ENCODE measurements at regions not wholly inside any gene's neighbourhood (a gene's known extent, or its start where the extent isn't known, plus 50 kb on each side); places are given as distances from the start of the nearest gene placed in this dataset.

- Histone ChIP-seq H3K9ac (ENCODE audit: low read length) (no peak overlapping the region), H3K4me1 (ENCODE audit: insufficient read depth, low read length) (peaks cover 14% of the 10 kb centered on the region), H3K36me3 (ENCODE audit: insufficient read depth, low read length) (no peaks in the 10 kb centered on the region), H3K79me2 (ENCODE audit: insufficient read depth, low read length) (no peaks in the 10 kb centered on the region), H3K4me2 (ENCODE audit: low read length) (no peak overlapping the region), H3K4me3 (ENCODE audit: insufficient read depth, low read depth, low read length) (no peak overlapping the region), H3K27ac (ENCODE audit: low read depth, low read length) (no peak overlapping the region), H3K9me3 (ENCODE audit: insufficient read depth, low read depth, low read length) (no peaks in the 10 kb centered on the region), H2AFZ (ENCODE audit: low read depth, low read length) (no peak overlapping the region), H4K20me1 (ENCODE audit: insufficient read depth, low read length) (no peaks in the 10 kb centered on the region), H3K27me3 (ENCODE audit: insufficient read depth, low read length) (no peaks in the 10 kb centered on the region)
- H3K36me3 Mint-ChIP-seq (ENCODE audit: low read depth, unreplicated experiment) = no peaks in the 10 kb centered on the region
- H3K27ac Mint-ChIP-seq (ENCODE audit: unreplicated experiment) = no peak overlapping the region
- H3K4me1 Mint-ChIP-seq (ENCODE audit: low read depth, unreplicated experiment) = peaks cover 38% of the 10 kb centered on the region
- FAIRE-seq (no peak), DNase-seq (ENCODE audit: low read depth) (peak; percentile 26)
- peaks cover 7% of the 10 kb centered on the region for H3K27me3 Mint-ChIP-seq (ENCODE audit: low read depth, unreplicated experiment)
- H3K4me3 Mint-ChIP-seq (ENCODE audit: unreplicated experiment) = no peak overlapping the region
- no peak for TF ChIP-seq EZH2 (IDR thresholded peaks at IDR 0.05; ENCODE audit: insufficient read depth, low read length)
- TF ChIP-seq, protein P1, sequence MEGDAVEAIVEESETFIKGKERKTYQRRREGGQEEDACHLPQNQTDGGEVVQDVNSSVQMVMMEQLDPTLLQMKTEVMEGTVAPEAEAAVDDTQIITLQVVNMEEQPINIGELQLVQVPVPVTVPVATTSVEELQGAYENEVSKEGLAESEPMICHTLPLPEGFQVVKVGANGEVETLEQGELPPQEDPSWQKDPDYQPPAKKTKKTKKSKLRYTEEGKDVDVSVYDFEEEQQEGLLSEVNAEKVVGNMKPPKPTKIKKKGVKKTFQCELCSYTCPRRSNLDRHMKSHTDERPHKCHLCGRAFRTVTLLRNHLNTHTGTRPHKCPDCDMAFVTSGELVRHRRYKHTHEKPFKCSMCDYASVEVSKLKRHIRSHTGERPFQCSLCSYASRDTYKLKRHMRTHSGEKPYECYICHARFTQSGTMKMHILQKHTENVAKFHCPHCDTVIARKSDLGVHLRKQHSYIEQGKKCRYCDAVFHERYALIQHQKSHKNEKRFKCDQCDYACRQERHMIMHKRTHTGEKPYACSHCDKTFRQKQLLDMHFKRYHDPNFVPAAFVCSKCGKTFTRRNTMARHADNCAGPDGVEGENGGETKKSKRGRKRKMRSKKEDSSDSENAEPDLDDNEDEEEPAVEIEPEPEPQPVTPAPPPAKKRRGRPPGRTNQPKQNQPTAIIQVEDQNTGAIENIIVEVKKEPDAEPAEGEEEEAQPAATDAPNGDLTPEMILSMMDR (IDR thresholded peaks at IDR 0.05; ENCODE audit: insufficient read depth, low read depth, low read length) = no peak
- H3K9me3 Mint-ChIP-seq (ENCODE audit: unreplicated experiment) = no peaks in the 10 kb centered on the region
Measured at GRCh38 chr5:36355516-36355915, 53.8 kb upstream of the RANBP3L start.

DNA sequence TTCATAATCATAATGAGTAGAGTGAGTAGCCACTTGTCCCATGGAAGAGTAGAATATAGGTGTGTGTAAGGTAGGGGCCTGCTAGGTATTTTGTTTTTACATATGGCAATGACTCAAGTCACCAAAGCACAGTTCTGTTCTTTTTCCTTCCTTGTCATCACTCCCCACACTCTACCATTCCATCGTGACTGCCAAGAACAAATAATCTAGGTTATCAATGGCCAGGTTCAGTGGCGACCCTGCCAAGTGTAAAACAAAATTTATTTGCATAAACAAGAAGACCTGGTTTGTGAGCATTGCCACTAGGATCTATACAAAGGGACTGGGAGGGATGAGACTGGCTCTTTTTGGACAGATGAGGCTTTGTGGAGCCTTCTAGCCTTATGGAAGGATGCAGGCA, 55.2 kb upstream of the RANBP3L start:
- H3K4me1 ChIP-seq (ENCODE audit: insufficient read depth, low read length) = peaks cover 14% of the 10 kb centered on the region
- H3K9me3 ChIP-seq (ENCODE audit: insufficient read depth, low read depth, low read length) = no peaks in the 10 kb centered on the region
- no peaks in the 10 kb centered on the region for H3K9me3 Mint-ChIP-seq (ENCODE audit: unreplicated experiment)
- peaks cover 45% of the 10 kb centered on the region for H3K4me1 Mint-ChIP-seq (ENCODE audit: low read depth, unreplicated experiment)
- H3K9ac ChIP-seq (ENCODE audit: low read length) = no peak overlapping the region
- no peak for TF ChIP-seq EZH2 (IDR thresholded peaks at IDR 0.05; ENCODE audit: insufficient read depth, low read length)
- TF ChIP-seq, protein P1 (IDR thresholded peaks at IDR 0.05; ENCODE audit: insufficient read depth, low read depth, low read length) = no peak
- DNase-seq (ENCODE audit: low read depth) = peak; percentile 3
- no peak overlapping the region for H2AFZ ChIP-seq (ENCODE audit: low read depth, low read length)
- no peaks in the 10 kb centered on the region for H3K79me2 ChIP-seq (ENCODE audit: insufficient read depth, low read length)
- H3K36me3 ChIP-seq (ENCODE audit: insufficient read depth, low read length) = no peaks in the 10 kb centered on the region
- no peaks in the 10 kb centered on the region for H3K27me3 ChIP-seq (ENCODE audit: insufficient read depth, low read length)
- FAIRE-seq = no peak
- peak overlapping the region; percentile 87 for H3K27ac Mint-ChIP-seq (ENCODE audit: unreplicated experiment)
- no peak overlapping the region for H3K27ac ChIP-seq (ENCODE audit: low read depth, low read length)
- H3K27me3 Mint-ChIP-seq (ENCODE audit: low read depth, unreplicated experiment) = peaks cover 7% of the 10 kb centered on the region
- H3K36me3 Mint-ChIP-seq (ENCODE audit: low read depth, unreplicated experiment) = no peaks in the 10 kb centered on the region
- H3K4me3 ChIP-seq (ENCODE audit: insufficient read depth, low read depth, low read length) = no peak overlapping the region
- H3K4me2 ChIP-seq (ENCODE audit: low read length) = peak overlapping the region; percentile 29
- H4K20me1 ChIP-seq (ENCODE audit: insufficient read depth, low read length) = no peaks in the 10 kb centered on the region
- H3K4me3 Mint-ChIP-seq (ENCODE audit: unreplicated experiment) = no peak overlapping the region

GRCh38 chr5:36357391-36357975, 55.8 kb upstream of the RANBP3L start:
- Mint-ChIP-seq H3K27ac (ENCODE audit: unreplicated experiment) (peak overlapping the region; percentile 87), H3K4me1 (ENCODE audit: low read depth, unreplicated experiment) (peaks cover 51% of the 10 kb centered on the region), H3K4me3 (ENCODE audit: unreplicated experiment) (no peak overlapping the region), H3K36me3 (ENCODE audit: low read depth, unreplicated experiment) (no peaks in the 10 kb centered on the region), H3K9me3 (ENCODE audit: unreplicated experiment) (no peaks in the 10 kb centered on the region), H3K27me3 (ENCODE audit: low read depth, unreplicated experiment) (peaks cover 7% of the 10 kb centered on the region)
- Histone ChIP-seq H2AFZ (ENCODE audit: low read depth, low read length) (peak overlapping the region; percentile 16), H3K27ac (ENCODE audit: low read depth, low read length) (no peak overlapping the region), H3K4me2 (ENCODE audit: low read length) (peak overlapping the region; percentile 29), H4K20me1 (ENCODE audit: insufficient read depth, low read length) (no peaks in the 10 kb centered on the region), H3K9me3 (ENCODE audit: insufficient read depth, low read depth, low read length) (no peaks in the 10 kb centered on the region), H3K27me3 (ENCODE audit: insufficient read depth, low read length) (no peaks in the 10 kb centered on the region), H3K4me3 (ENCODE audit: insufficient read depth, low read depth, low read length) (no peak overlapping the region), H3K36me3 (ENCODE audit: insufficient read depth, low read length) (no peaks in the 10 kb centered on the region), H3K4me1 (ENCODE audit: insufficient read depth, low read length) (peaks cover 14% of the 10 kb centered on the region), H3K9ac (ENCODE audit: low read length) (no peak overlapping the region), H3K79me2 (ENCODE audit: insufficient read depth, low read length) (no peaks in the 10 kb centered on the region)
- FAIRE-seq (peak; percentile 96), DNase-seq (ENCODE audit: low read depth) (peak; percentile 95)
- no peak for TF ChIP-seq EZH2 (IDR thresholded peaks at IDR 0.05; ENCODE audit: insufficient read depth, low read length)
- TF ChIP-seq, protein P1 (IDR thresholded peaks at IDR 0.05; ENCODE audit: insufficient read depth, low read depth, low read length) = no peak
